ENCODE measurements at regions not wholly inside any gene's neighbourhood (a gene's known extent, or its start where the extent isn't known, plus 50 kb on each side); places are given as distances from the start of the nearest gene placed in this dataset.
"Not testable (repeated sequence)": the region's sequence is repeated elsewhere in the genome, so short reads cannot be mapped to it uniquely, and the experiment has no call there.

GRCh38 chr2:208718828-208719227, 312.2 kb downstream of the PTH2R start:
- H3K27ac ChIP-seq, result no peak overlapping the region
- H3K79me2 ChIP-seq (ENCODE audit: insufficient read depth, low read depth), result no peaks in the 10 kb centered on the region
- no peak overlapping the region for H3K4me3 ChIP-seq (IDR thresholded peaks at IDR 0.05; ENCODE audit: insufficient read depth, low read depth, low read length)
- no peak for TF ChIP-seq CTCF (conservative IDR thresholded peaks at IDR 0.05; ENCODE audit: low read depth, low read length)
- H4K20me1 ChIP-seq (ENCODE audit: insufficient read depth), result no peaks in the 10 kb centered on the region
- no peak overlapping the region for H3K9ac ChIP-seq
- no peaks in the 10 kb centered on the region for H3K4me1 ChIP-seq (ENCODE audit: low read depth, poor library complexity, severe bottlenecking)
- H3K4me2 ChIP-seq, result no peak overlapping the region
- H3K36me3 ChIP-seq (ENCODE audit: insufficient read depth), result no peaks in the 10 kb centered on the region
- H2AFZ ChIP-seq (ENCODE audit: low read depth), result no peak overlapping the region
- H3K27me3 ChIP-seq (ENCODE audit: insufficient read depth, low read depth), result no peaks in the 10 kb centered on the region

- no peak for TF ChIP-seq CTCF (conservative IDR thresholded peaks at IDR 0.05; ENCODE audit: low read depth, low read length)
- H4K20me1 ChIP-seq (ENCODE audit: insufficient read depth), result no peaks in the 10 kb centered on the region
- H3K4me2 ChIP-seq, result no peak overlapping the region
- H3K4me3 ChIP-seq (IDR thresholded peaks at IDR 0.05; ENCODE audit: insufficient read depth, low read depth, low read length), result no peak overlapping the region
- no peak overlapping the region for H3K9ac ChIP-seq
- no peak overlapping the region for H2AFZ ChIP-seq (ENCODE audit: low read depth)
- no peaks in the 10 kb centered on the region for H3K79me2 ChIP-seq (ENCODE audit: insufficient read depth, low read depth)
- H3K27ac ChIP-seq, result no peak overlapping the region
- H3K4me1 ChIP-seq (ENCODE audit: low read depth, poor library complexity, severe bottlenecking), result no peaks in the 10 kb centered on the region
- H3K36me3 ChIP-seq (ENCODE audit: insufficient read depth), result no peaks in the 10 kb centered on the region
- H3K27me3 ChIP-seq (ENCODE audit: insufficient read depth, low read depth), result no peaks in the 10 kb centered on the region
Measured at GRCh38 chr2:208722731-208723130, 316.1 kb downstream of the PTH2R start.

DNA sequence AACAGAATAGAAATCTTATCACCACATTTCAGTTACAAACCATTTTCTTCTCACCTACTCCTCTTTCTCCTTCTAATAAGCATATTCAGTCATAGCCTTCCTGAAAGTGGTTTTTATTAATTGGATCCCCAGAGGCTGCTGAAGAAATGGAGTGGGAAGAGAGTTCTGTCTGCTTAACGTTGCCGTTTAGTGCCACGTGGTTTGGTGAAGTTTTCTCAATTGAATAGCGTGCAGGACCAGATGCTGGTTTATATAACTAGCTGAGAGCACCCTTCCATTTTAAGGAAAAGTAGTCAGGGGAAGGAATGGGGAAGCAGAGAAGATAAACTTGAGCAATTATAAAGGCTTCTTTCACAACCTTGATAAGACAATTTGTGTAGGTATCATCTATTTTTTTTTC, 318.7 kb downstream of the PTH2R start:
- Histone ChIP-seq H3K27me3 (ENCODE audit: insufficient read depth, low read depth) (no peaks in the 10 kb centered on the region), H3K4me1 (ENCODE audit: low read depth, poor library complexity, severe bottlenecking) (no peaks in the 10 kb centered on the region), H3K36me3 (ENCODE audit: insufficient read depth) (no peaks in the 10 kb centered on the region), H3K9ac (no peak overlapping the region), H3K4me3 (IDR thresholded peaks at IDR 0.05; ENCODE audit: insufficient read depth, low read depth, low read length) (no peak overlapping the region), H3K79me2 (ENCODE audit: insufficient read depth, low read depth) (no peaks in the 10 kb centered on the region), H4K20me1 (ENCODE audit: insufficient read depth) (no peaks in the 10 kb centered on the region), H3K4me2 (no peak overlapping the region), H3K27ac (no peak overlapping the region), H2AFZ (ENCODE audit: low read depth) (no peak overlapping the region)
- TF ChIP-seq CTCF (conservative IDR thresholded peaks at IDR 0.05; ENCODE audit: low read depth, low read length), result no peak

DNA sequence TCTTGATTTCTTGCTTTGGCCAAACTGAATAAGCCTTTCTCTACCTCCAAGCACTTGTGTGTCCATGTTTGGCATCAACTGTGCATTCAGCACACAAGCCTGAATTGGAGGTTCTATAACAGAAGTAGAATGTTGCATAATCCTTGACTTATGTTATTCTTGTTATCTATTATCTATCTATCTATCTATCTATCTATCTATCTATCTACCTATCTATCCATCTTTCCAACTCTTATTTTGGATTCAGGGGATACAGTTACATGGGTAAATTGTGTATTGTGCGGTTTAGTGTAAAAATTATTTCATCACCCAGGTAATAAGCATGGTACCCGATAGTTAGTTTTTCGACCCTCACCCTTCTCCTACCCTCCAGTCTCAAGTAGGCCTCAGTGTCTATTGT, 319.6 kb downstream of the PTH2R start:
- Histone ChIP-seq H3K4me2 (no peak overlapping the region), H3K9ac (no peak overlapping the region), H3K4me3 (IDR thresholded peaks at IDR 0.05; ENCODE audit: insufficient read depth, low read depth, low read length) (no peak overlapping the region), H3K79me2 (ENCODE audit: insufficient read depth, low read depth) (no peaks in the 10 kb centered on the region), H3K4me1 (ENCODE audit: low read depth, poor library complexity, severe bottlenecking) (no peaks in the 10 kb centered on the region), H3K27ac (no peak overlapping the region), H3K36me3 (ENCODE audit: insufficient read depth) (no peaks in the 10 kb centered on the region), H2AFZ (ENCODE audit: low read depth) (no peak overlapping the region), H3K27me3 (ENCODE audit: insufficient read depth, low read depth) (no peaks in the 10 kb centered on the region), H4K20me1 (ENCODE audit: insufficient read depth) (no peaks in the 10 kb centered on the region)
- no peak for TF ChIP-seq CTCF (conservative IDR thresholded peaks at IDR 0.05; ENCODE audit: low read depth, low read length)

DNA sequence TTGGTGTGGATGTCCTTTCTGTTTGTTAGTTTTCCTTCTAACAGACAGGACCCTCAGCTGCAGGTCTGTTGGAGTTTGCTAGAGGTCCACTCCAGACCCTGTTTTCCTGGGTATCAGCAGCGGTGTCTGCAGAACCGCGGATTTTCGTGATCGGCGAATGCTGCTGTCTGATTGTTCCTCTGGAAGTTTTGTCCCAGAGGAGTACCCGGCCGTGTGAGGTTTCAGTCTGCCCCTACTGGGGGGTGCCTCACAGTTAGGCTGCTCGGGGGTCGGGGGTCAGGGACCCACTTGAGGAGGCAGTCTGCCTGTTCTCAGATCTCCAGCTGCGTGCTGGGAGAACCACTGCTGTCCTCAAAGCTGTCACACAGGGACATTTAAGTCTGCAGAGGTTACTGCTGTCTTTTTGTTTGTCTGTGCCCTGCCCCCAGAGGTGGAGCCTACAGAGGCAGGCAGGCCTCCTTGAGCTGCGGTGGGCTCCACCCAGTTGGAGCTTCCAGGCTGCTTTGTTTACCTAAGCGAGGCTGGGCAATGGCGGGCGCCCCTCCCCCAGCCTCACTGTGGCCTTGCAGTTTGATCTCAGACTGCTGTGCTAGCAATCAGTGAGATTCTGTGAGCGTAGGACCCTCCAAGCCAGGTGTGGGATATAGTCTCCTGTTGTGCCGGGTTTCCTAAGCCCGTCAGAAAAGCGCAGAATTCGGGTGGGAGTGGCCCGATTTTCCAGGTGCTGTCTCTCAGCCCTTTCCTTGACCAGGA, 345.2 kb downstream of the PTH2R start:
- H3K36me3 ChIP-seq (ENCODE audit: insufficient read depth); H3K79me2 ChIP-seq (ENCODE audit: insufficient read depth, low read depth); H3K4me1 ChIP-seq (ENCODE audit: low read depth, poor library complexity, severe bottlenecking); H3K9ac ChIP-seq; H3K27ac ChIP-seq; H3K27me3 ChIP-seq (ENCODE audit: insufficient read depth, low read depth); H4K20me1 ChIP-seq (ENCODE audit: insufficient read depth); H2AFZ ChIP-seq (ENCODE audit: low read depth); H3K4me3 ChIP-seq (IDR thresholded peaks at IDR 0.05; ENCODE audit: insufficient read depth, low read depth, low read length); H3K4me2 ChIP-seq: not testable (repeated sequence)
